Activated T-helper 2 cell treated with anti-CD3 and anti-CD28 coated beads, Interferon-gamma antibody, Interleukin-2, Interleukin-4, amounts not matched to agents 10 μg/mL and 5 μg/mL and 100 μg/mL, durations not matched to agents 14 hours and 24 hours and 36 hours (primary cell): ENCODE measurements at regions not wholly inside any gene's neighbourhood (a gene's known extent, or its start where the extent isn't known, plus 50 kb on each side); places are given as distances from the start of the nearest gene placed in this dataset.

ENCODE experiments used
- DNase-seq: peaks from one replicate; pipeline ENCODE4 v3.0.0; 2021; ENCODE audit warnings: low spot score
- H3K27ac Mint-ChIP-seq: one replicate; pipeline ENCODE4 v1.8.0; 2021; ENCODE audit warnings: mixed read lengths
- H3K27me3 Mint-ChIP-seq: one replicate; pipeline ENCODE4 v1.8.0; 2021; ENCODE audit warnings: low read depth, mixed read lengths
- H3K36me3 Mint-ChIP-seq: one replicate; pipeline ENCODE4 v1.8.0; 2021; ENCODE audit warnings: low read depth, mixed read lengths
- H3K4me1 Mint-ChIP-seq: one replicate; pipeline ENCODE4 v1.8.0; 2021; ENCODE audit warnings: low read depth, mixed read lengths
- H3K4me3 Mint-ChIP-seq: one replicate; pipeline ENCODE4 v1.8.0; 2021; ENCODE audit warnings: low read depth, mild to moderate bottlenecking, moderate library complexity, mixed read lengths
- H3K9me3 Mint-ChIP-seq: one replicate; pipeline ENCODE4 v1.8.0; 2021; ENCODE audit warnings: mixed read lengths
- intact Hi-C: fragments of 100-400 bp; cut with micrococcal nuclease; formaldehyde crosslinking; loops from one replicate; pipeline ENCODE4 v1.15.1; 2023

DNA sequence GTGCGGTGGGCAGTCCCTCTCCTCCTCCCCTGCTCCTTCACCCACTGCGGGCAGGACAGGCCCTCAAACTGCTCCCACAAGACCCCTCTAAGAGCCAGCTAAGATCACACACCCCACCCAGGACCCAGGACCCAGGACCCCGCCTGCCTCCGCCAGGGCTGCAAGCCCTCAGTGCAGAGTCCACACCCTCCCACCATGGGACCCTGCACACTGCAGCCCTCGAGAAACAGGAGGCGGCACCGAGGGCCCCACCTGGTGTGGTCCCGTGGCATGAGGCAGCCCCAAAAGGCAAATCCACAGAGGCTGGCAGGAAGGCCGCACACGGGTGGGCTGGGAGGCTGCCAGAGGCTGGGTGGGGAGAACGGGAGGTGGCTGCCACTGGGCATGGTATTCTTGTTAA is 94.7 kb downstream of the ENGASE start:
- Mint-ChIP-seq H3K27me3 (no peaks in the 10 kb centered on the region), H3K9me3 (no peaks in the 10 kb centered on the region), H3K4me3 (no peak overlapping the region), H3K36me3 (no peaks in the 10 kb centered on the region), H3K27ac (no peak overlapping the region), H3K4me1 (no peaks in the 10 kb centered on the region)
- no peak for DNase-seq
- intact Hi-C loops = no loop called here

GRCh38 chr17:79168486-79169055 is 93.9 kb downstream of the ENGASE start:
- no peaks in the 10 kb centered on the region for H3K4me1 Mint-ChIP-seq
- H3K27me3 Mint-ChIP-seq = no peaks in the 10 kb centered on the region
- no peak for DNase-seq
- no peak overlapping the region for H3K4me3 Mint-ChIP-seq
- intact Hi-C loops = no loop called here
- no peak overlapping the region for H3K27ac Mint-ChIP-seq
- no peaks in the 10 kb centered on the region for H3K9me3 Mint-ChIP-seq
- no peaks in the 10 kb centered on the region for H3K36me3 Mint-ChIP-seq

GRCh38 chr17:79167486-79167885 is 92.9 kb downstream of the ENGASE start:
- no peak overlapping the region for H3K27ac Mint-ChIP-seq
- H3K4me3 Mint-ChIP-seq = no peak overlapping the region
- intact Hi-C loops = no loop called here
- no peaks in the 10 kb centered on the region for H3K27me3 Mint-ChIP-seq
- no peak for DNase-seq
- H3K9me3 Mint-ChIP-seq = no peaks in the 10 kb centered on the region
- no peaks in the 10 kb centered on the region for H3K4me1 Mint-ChIP-seq
- no peaks in the 10 kb centered on the region for H3K36me3 Mint-ChIP-seq

DNA sequence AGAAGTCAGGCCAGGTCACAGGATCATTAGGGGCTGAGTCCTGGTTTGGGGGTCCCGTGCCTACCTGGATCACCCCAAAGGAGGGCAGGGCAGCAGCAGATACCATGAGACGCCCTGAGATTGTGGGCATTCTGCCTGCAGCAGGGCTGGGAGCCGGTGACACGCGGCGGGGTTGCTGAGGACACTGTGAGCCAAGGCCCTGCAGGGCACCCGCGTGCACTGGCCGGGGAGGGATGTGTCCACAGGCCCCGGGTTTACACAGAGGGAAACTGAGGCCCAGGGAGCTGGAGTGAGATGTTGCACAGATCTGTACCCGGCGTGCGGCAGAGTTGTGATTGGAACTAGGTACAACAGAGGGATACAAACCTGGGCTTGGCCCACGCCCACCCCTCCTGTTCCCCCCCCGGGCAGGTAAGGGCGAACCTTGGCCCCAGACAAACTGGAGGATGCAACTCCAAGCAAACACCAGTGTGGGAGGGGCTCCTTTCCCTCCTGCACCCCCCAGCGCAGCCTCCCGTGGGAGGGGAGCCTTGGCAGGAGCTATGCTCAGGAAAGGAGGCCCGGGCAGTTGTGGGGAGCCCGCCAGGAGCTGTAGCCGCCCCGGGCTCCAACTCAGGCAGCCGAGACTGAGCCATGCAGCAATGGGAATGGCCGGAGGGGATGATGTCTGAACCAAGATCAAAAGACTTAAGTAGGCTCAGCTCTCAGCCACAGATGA is 91.3 kb downstream of the ENGASE start:
- no peak overlapping the region for H3K4me3 Mint-ChIP-seq
- H3K9me3 Mint-ChIP-seq = no peaks in the 10 kb centered on the region
- no peak for DNase-seq
- no peak overlapping the region for H3K27ac Mint-ChIP-seq
- no peaks in the 10 kb centered on the region for H3K27me3 Mint-ChIP-seq
- H3K36me3 Mint-ChIP-seq = no peaks in the 10 kb centered on the region
- H3K4me1 Mint-ChIP-seq = peaks cover 6% of the 10 kb centered on the region
- intact Hi-C loops = no loop called here

- Mint-ChIP-seq H3K4me1 (peaks cover 6% of the 10 kb centered on the region), H3K27ac (no peak overlapping the region), H3K36me3 (no peaks in the 10 kb centered on the region), H3K4me3 (no peak overlapping the region), H3K9me3 (no peaks in the 10 kb centered on the region), H3K27me3 (no peaks in the 10 kb centered on the region)
- DNase-seq = no peak
- intact Hi-C loops = no loop called here
Measured at GRCh38 chr17:79164913-79165695, 90.5 kb downstream of the ENGASE start.

GRCh38 chr17:79164408-79164807 is 89.8 kb downstream of the ENGASE start:
- intact Hi-C loops = no loop called here
- DNase-seq = no peak
- no peaks in the 10 kb centered on the region for H3K36me3 Mint-ChIP-seq
- H3K4me3 Mint-ChIP-seq = no peak overlapping the region
- no peaks in the 10 kb centered on the region for H3K9me3 Mint-ChIP-seq
- no peaks in the 10 kb centered on the region for H3K27me3 Mint-ChIP-seq
- peaks cover 6% of the 10 kb centered on the region for H3K4me1 Mint-ChIP-seq
- no peak overlapping the region for H3K27ac Mint-ChIP-seq

DNA sequence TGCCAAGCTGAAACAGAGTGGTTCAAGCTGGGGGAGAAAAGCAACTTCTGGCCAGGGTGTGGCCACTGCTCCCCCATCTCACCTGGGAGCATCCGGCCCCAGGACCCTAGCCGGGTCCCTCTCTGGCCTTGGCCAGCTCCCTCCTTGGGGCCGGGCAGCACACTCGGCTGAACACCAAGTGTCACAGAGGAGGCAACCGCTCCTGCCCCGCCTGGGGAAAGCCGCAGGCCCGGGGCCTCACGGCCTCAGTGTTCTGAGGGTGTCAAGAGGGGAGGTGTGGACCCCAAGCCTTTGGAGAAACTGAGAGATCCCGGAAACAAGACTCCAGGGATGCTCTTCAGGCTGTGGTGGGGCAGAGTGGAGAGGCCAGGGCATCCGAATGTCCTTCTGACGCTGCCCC is 88.4 kb downstream of the ENGASE start:
- no peak overlapping the region for H3K4me3 Mint-ChIP-seq
- peaks cover 6% of the 10 kb centered on the region for H3K4me1 Mint-ChIP-seq
- DNase-seq = no peak
- H3K36me3 Mint-ChIP-seq = no peaks in the 10 kb centered on the region
- no peaks in the 10 kb centered on the region for H3K9me3 Mint-ChIP-seq
- intact Hi-C loops = no loop called here
- H3K27ac Mint-ChIP-seq = no peak overlapping the region
- H3K27me3 Mint-ChIP-seq = no peaks in the 10 kb centered on the region

DNA sequence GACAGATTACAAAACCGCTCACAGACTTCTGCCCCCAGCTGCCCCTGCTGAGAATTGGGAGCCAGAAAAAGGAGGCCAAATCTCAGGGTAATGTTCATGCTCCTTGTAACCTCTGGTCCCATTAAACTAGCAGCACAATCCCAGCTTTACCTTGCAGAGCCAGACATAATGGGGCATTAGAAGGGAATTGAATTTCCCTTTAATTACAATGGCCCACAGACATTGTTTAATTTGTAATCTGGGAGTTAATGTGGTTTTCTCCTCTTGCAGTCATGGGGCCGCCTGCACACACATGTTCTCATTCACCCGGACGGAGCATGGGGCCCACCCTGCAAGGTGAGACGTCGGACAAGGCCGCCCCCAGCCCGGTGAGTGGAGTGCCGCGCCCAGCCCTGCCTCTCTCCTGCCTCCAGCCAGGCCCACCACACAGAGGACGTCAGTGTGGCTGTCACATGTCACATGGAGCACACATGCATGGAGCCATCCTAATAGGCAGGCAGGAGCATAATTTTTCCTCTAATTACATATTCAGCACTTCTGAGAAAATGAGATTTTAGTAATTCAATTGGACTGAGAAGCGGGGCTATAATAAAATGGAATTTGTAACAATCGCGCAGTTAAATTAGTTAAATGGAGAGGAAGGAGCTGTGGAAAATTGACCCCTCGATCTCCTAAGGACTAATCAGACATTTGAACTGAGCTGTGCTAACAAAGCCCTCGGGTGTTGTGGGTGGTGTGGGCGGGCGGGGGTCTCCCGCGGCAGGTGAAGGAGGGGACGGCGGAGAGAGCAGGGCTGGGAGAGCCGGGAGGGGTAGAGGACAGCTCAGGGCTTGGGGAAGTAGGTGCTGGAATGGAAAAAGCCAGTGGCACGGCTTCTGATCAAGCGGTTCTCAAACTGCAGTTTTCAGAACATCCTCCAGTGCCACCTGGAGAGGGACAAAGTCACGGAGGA is 87.7 kb downstream of the ENGASE start:
- H3K4me1 Mint-ChIP-seq = peaks cover 6% of the 10 kb centered on the region
- no peak overlapping the region for H3K27ac Mint-ChIP-seq
- H3K36me3 Mint-ChIP-seq = no peaks in the 10 kb centered on the region
- H3K9me3 Mint-ChIP-seq = no peaks in the 10 kb centered on the region
- no peaks in the 10 kb centered on the region for H3K27me3 Mint-ChIP-seq
- intact Hi-C loops = no loop called here
- no peak overlapping the region for H3K4me3 Mint-ChIP-seq
- no peak for DNase-seq

DNA sequence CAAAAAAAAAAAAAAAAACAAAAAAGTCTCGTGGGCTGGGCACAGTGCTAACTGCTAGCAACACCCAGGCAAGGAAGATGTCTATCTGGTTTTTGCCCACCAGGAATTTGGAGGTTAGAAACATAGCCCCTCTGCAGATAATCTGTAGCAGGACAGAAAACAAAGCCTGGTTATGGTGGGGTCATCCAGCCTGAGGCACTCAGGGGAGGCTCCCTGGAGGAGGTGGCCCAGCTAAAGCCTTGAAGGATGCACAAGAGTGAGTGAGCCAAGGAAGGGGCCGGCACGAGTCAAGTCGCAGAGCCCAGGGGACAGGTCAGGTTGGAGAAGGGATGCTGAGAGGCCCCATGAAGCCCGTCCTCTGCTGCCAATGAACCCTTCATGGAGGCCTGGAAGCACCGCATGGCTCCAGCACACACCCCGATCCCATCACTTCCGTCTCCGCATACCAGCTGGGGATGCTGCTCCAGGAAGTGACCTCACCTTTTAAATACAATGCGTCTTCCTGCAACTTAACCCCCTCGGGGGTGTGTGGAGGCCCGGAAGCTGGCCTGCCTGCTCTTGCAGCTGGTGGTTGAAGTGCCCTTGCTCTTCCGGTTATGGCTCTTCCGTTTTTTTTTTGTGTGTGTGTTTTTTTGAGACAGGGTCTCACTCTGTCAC is 86.5 kb downstream of the ENGASE start:
- intact Hi-C loops = no loop called here
- Mint-ChIP-seq H3K36me3 (no peaks in the 10 kb centered on the region), H3K27ac (peak overlapping the region; percentile 17), H3K9me3 (no peaks in the 10 kb centered on the region), H3K4me3 (no peak overlapping the region), H3K27me3 (no peaks in the 10 kb centered on the region), H3K4me1 (peaks cover 6% of the 10 kb centered on the region)
- peak; percentile 31 for DNase-seq

- Mint-ChIP-seq H3K36me3 (no peaks in the 10 kb centered on the region), H3K4me3 (no peak overlapping the region), H3K27me3 (no peaks in the 10 kb centered on the region), H3K4me1 (peaks cover 6% of the 10 kb centered on the region), H3K27ac (no peak overlapping the region), H3K9me3 (no peaks in the 10 kb centered on the region)
- intact Hi-C loops = no loop called here
- no peak for DNase-seq
Measured at GRCh38 chr17:79159926-79160325, 85.3 kb downstream of the ENGASE start.

GRCh38 chr17:79159471-79159870 is 84.8 kb downstream of the ENGASE start:
- Mint-ChIP-seq H3K27me3 (no peaks in the 10 kb centered on the region), H3K27ac (no peak overlapping the region), H3K4me1 (peaks cover 6% of the 10 kb centered on the region), H3K9me3 (no peaks in the 10 kb centered on the region), H3K36me3 (no peaks in the 10 kb centered on the region), H3K4me3 (no peak overlapping the region)
- intact Hi-C loops = no loop called here
- DNase-seq = no peak

GRCh38 chr17:79156463-79157095 is 82.0 kb downstream of the ENGASE start:
- Mint-ChIP-seq H3K4me3 (no peak overlapping the region), H3K9me3 (no peaks in the 10 kb centered on the region), H3K27ac (no peak overlapping the region), H3K36me3 (no peaks in the 10 kb centered on the region), H3K4me1 (peaks cover 6% of the 10 kb centered on the region), H3K27me3 (no peaks in the 10 kb centered on the region)
- intact Hi-C loops = no loop called here
- DNase-seq = no peak
